Renal pelvis (tissue), 1 donor: ENCODE measurements at regions not wholly inside any gene's neighbourhood (a gene's known extent, or its start where the extent isn't known, plus 50 kb on each side); places are given as distances from the start of the nearest gene placed in this dataset.

Source experiments
- DNase-seq: peaks from one replicate; pipeline ENCODE4 v3.0.0-alpha.2; 2013

DNA sequence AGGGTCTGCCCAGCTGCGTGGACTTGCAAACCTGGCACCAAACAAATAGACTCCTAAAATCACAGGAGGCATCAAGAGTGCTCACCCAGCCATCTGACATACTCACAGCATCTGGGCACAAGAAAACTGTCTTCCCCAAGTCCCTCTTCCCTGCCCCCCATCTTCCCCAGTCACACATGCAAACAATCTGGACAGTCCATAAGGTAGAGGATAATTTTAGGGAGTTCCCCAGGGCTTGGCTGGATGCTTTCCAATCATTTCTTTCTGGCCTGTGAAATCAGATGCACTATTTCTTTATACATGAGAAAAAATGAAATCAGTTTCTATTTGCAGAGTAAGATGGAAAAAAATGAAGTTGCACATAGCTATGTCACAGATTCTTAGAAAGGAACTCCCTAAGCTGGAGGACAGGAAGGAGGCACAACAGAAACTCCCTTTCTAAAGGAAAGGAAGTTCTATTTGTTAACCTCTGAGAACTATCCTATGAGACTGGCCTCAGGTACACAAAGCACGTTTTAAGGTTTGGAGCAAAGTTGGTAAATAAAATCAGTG, 342.3 kb downstream of the HNRNPD start:
- DNase-seq, result no peak

DNA sequence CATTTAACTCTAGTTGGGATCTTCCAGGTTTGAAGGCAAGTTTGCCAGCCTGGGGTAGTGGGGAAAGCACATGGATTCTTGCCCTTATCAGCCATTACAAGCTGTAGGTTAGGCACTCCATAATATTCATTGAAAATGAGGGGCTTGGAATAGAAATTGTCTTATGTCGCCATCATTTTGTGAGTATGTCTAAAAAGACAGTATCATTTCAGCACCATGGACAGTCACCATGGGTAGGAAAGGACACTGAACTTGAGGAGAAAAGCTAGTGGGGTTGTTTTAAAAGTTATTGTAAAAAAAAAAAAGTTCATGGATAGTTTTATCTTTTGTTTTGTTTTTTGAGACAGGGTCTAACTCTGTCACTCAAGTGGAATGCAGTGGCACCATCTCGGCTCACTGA, 356.1 kb downstream of the HNRNPD start:
- DNase-seq, result peak; percentile 64

- DNase-seq, result peak; percentile 10
Observed at GRCh38 chr4:82005158-82005557, 368.6 kb downstream of the HNRNPD start.

GRCh38 chr4:81997313-81997712, 376.5 kb downstream of the HNRNPD start:
- DNase-seq, result no peak

DNA sequence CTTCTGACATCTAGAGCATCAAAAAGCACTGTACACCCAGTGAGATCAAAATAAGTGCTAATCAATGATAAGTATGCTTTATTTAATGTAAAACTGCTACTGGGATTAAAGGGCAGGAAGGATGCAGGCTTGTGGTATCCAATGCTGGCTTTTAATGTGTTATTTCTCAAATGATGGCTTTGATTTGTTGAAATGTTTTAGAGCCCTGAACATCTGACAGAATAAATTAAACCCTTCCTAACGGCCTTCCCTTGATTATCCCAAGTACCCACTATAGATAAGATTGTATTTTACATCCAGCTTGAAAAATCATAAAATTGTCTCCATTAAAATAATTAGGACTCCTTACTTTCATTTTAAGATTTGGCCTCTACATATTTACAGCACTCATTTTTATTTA, 382.9 kb downstream of the HNRNPD start:
- DNase-seq, result no peak

DNA sequence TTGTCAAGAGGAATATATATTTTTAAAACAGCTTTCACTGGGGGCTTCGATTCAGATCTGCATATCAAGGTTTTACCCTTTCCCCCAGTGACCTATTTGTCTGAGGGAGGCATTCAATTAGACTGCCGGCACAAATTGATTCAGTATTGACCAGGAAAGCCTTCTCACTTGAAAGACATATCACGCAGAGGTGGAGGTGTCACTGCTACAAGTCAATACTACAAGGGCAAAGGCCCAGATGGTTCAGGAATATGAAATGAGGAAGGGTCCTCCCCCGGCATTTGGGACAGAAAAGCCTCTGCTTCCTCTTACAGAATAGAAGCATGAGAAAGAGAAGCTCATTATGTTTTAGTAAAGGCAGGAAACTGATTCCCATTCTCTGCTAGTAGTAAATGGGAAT, 383.6 kb downstream of the HNRNPD start:
- DNase-seq, result no peak

DNA sequence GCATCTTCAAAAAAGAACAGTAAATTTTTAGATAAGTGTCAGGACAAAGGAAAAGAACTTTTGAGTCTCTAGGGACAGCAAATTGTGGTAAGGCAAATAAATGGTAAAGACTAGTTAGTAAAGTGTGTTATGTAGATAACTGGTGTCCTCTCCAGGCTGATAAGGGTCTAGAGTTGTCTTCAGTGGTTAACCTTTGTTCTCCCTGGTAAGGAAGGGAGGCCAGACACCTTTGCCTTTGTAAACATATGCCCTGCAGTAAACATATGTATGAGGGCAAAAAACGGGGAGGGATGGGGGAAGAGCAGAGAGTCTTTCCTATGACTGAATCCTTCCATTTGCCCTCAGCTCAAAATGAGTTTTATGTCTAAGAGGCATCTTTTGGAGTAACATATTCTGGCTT, 384.6 kb downstream of the HNRNPD start:
- DNase-seq, result no peak

DNA sequence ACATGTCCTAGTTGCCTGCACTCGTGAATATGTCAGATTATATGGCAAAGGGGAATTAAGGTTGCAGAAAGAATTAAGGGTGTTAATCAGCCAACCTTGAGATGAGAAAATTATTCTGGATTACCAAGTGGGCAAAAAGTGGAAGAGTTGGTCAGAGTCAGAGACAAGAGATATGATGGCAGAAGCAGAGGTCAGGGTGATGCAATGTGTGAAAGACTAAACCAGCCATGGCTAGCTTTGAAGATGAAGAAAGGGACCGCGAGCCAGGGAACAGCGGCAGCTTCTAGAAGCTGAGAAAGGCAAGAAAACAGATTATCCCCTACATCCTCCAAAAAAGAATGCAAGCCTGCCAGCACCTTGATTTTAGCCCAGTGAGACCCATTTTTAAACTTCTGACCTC, 385.6 kb downstream of the HNRNPD start:
- no peak for DNase-seq

DNA sequence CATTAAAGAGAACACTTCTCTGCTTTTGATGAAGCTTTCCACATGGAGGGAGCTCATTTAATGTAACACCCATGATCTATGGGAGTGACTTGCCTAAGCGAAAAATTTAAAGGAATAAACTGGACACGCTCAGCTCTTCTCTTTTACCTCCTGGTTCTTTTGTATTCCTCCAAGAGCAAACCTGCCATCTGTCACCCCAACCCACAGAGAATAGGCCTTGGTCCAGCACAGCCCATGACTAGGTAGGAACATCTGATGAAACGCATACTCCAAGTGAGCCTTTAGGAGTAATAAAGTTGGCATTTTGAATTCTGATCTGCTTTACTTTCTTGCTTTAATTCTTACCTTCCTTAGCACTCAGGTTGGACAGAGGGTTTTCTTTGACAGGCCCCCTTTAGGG, 389.0 kb downstream of the HNRNPD start:
- no peak for DNase-seq

DNA sequence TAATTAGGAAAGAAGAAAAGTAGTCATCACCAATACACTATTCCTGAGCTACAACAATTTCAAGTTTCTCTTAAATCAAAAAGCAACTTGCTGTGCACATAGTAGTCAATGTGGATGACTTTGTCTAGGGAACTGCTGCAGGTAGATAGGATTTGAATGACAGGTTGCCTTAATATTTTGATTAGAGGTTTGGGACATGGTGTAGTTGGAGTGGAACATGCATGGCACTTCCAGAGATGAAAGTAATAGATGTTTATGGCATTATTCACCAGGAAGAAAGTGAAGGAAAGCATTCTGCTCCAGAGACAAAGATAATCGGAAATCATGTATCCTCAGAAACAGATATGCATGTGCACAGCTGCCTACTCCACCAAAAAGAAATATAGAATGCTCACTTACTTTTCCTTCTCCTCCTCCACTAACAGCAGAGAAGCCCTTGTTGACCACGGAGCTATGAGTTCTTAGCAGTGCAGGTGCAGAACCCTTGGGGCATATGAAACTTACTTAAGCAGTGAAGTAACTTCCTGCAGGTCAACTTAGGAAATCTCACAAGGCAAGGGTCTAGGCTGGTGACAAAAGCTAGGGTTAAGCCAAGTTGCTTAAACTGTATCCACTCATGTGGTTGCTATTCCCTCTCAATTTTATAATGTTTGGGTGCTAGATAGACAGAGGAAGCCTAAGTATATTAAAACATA, 390.8 kb downstream of the HNRNPD start:
- DNase-seq, result no peak

DNA sequence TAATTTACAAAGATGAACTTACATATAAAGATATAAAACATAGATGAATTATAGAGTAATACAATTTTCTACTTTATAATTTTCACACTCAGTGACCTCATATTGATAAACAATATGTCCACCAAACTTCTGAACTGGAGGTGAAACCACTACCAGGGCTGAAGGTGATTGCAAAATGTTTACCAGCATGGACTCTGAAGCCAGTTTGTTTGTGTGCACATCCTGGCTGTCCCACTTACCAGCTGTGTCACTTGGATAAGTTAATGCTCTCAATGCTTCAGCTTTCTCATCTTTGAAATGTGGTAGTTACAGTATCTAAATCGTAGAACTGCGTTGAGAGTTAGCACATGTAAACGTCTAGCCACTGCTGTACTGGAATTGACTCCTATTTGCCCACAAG, 392.6 kb downstream of the HNRNPD start:
- DNase-seq, result no peak

DNA sequence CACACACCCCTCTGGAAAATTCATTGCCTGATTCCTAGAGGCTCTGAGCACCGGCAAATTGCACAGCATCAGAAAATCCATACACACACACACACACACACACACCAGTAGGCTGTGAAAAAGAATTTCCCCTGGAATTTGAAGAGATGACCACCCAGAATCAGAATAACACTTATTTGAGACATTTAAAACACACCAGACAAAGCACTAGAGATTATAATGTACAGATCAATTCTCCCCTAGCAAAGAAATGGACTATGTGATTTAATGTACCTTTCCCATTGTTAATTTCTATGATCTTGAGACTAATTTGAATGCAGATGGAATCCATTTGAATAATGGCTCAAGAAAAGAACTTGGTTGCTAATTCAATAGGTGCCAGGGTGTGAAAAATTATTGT, 399.3 kb downstream of the HNRNPD start:
- DNase-seq, result no peak

- DNase-seq, result no peak
Observed at GRCh38 chr4:81971637-81972381, 402.0 kb downstream of the HNRNPD start.

DNA sequence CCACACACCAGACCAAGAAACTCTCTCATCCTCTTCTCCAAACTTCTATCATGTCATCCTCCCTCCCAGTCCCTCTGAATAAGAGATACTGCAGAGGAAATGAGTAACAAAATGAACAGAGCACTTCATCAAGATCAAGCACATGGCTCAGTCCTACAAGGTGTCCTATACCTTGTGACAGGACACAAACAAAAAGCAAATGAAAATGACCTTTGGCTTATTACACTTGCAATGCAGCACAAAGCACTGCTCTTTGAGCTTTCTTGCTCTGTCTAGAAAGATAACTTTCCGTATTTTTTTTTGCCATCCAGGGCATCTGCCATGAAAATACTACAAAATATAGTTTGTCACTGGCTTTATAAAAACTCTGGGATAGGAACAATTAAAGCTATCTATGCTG, 402.7 kb downstream of the HNRNPD start:
- DNase-seq, result no peak

- no peak for DNase-seq
Observed at GRCh38 chr4:81970454-81970853, 403.3 kb downstream of the HNRNPD start.

DNA sequence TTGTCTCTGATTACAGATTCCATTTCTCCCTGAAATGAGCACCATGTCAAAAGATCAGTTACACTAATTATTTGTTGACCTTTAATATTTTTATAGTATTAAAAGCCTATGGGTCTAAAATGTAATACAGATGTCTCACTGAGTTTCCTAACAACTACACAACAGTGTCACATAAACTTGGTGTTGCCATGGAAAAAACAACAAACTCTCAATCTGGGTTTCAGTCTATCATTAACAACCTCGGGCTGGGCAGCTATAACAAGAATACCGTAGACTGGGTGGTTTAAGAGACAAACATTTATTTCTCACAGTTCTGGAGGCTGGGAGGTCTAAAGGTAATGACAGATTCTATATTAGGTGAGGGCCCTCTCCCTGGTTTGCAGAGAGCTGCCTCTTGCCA, 407.1 kb downstream of the HNRNPD start:
- DNase-seq, result no peak

- DNase-seq, result no peak
Observed at GRCh38 chr4:81965911-81966310, 407.9 kb downstream of the HNRNPD start.

- no peak for DNase-seq
Observed at GRCh38 chr4:81965454-81965853, 408.3 kb downstream of the HNRNPD start.

DNA sequence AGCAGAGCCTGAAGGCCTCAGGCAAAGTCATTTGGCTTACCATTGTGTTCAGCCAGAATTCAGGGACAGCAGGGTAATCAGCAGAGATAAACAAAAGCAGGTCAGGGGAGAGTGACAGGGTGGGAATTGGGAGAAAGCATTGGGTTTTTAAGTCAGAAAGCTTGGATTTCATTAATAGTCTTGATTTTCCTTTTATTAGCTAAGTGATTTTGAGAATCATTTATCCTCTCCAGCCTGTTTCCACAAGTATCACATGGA, 410.1 kb downstream of the HNRNPD start:
- DNase-seq, result no peak

DNA sequence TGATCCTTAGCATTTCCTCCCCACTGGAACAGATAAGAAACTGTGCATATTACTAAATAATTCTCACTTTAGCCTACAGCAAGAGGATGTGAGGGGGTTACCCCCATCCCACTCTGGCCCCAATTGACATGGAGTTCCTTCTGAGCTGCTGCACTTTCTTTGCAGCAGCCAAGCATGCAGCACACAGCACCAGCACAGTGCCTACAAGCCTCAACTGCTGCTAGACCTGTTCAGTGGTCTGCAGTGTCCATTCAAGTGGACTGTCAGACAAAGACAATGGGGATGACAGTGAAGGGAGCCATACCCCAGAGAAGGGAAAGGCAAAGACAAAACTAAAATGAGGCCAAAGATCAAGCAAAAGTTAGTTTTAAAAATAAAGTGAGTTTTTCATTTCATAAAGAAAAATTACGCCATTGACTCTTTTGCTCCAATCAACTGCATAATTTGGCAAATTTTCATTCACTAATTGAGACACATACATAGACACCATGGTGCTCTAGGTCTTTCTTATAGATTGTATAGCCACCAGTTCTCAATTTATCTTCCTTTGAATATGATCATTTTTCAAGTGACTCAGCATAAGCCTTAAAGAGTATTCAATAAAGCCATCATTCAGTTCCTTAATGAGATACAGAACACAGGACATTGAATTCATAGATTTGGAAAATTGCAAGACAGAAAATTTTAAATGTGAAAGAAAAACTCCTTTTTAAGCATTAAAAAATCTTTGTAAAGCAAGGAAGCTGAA, 410.6 kb downstream of the HNRNPD start:
- DNase-seq, result no peak

GRCh38 chr4:81960961-81961360, 412.8 kb downstream of the HNRNPD start:
- DNase-seq, result no peak

DNA sequence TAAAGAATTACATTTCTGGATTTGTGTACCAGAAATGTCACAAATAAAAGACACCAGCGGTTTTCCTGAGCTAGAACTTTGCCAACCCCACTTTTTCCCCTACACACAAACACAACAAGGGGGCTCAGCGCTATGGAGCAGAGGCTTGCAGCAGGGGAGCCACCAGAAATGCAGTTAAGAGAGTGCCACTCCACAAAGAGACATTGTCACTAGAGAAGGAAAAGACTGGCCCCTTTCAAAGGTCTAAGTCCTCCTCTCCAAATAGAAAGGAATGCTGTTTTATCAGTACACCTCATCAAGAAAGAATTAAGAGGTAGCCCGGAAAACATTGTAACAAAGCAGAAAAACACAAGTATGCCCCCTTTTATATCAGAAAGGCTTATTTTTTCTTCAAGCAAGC, 419.5 kb downstream of the HNRNPD start:
- DNase-seq, result no peak

- no peak for DNase-seq
Observed at GRCh38 chr4:81951891-81952455, 421.8 kb downstream of the HNRNPD start.
